ENCODE measurements at regions not wholly inside any gene's neighbourhood (a gene's known extent, or its start where the extent isn't known, plus 50 kb on each side); places are given as distances from the start of the nearest gene placed in this dataset.

DNA sequence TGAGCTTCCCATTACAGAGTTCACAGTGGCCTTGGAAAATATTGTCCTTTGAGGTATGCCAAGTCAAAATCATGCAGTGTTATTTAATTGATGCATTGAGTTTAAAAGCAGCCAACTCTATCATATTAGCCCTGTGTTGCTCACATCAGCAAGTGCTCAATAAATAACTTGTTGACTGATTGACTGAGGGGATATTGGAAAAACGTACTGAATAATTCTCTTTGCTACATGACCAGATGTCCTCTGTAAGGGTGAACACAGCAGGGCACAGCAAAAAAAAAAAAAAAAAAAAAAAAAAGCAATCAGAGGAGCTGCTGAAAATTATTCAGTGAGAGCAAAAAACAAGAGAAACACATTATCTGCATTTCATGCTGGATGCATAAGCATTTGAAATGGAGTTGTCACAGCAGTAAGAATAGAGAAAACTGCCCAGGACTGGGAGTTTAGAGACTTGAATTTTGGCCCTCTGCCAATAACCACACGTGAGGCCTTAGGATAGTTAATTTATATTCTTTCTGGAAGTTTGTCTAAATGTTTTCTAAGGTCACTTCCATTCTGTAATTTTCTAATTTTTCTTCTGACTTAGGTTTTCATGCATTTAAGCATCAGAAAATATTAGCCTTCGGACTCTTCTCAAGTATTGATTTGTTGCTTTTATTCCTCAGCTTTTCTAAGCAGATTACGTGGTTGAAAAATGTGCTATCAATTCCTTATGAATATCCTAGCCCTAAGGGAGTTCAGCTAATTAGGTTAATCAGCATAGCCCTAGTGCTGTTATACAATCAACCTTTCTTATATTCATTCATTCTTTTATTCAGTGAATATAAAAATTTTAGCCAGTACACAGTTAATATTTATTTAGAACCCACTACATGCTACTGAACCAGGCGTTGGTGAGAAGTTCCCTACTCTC lies 246.8 kb upstream of the STXBP5 start:
- TF ChIP-seq, protein P1, sequence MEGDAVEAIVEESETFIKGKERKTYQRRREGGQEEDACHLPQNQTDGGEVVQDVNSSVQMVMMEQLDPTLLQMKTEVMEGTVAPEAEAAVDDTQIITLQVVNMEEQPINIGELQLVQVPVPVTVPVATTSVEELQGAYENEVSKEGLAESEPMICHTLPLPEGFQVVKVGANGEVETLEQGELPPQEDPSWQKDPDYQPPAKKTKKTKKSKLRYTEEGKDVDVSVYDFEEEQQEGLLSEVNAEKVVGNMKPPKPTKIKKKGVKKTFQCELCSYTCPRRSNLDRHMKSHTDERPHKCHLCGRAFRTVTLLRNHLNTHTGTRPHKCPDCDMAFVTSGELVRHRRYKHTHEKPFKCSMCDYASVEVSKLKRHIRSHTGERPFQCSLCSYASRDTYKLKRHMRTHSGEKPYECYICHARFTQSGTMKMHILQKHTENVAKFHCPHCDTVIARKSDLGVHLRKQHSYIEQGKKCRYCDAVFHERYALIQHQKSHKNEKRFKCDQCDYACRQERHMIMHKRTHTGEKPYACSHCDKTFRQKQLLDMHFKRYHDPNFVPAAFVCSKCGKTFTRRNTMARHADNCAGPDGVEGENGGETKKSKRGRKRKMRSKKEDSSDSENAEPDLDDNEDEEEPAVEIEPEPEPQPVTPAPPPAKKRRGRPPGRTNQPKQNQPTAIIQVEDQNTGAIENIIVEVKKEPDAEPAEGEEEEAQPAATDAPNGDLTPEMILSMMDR (IDR thresholded peaks at IDR 0.05), result no peak

DNA sequence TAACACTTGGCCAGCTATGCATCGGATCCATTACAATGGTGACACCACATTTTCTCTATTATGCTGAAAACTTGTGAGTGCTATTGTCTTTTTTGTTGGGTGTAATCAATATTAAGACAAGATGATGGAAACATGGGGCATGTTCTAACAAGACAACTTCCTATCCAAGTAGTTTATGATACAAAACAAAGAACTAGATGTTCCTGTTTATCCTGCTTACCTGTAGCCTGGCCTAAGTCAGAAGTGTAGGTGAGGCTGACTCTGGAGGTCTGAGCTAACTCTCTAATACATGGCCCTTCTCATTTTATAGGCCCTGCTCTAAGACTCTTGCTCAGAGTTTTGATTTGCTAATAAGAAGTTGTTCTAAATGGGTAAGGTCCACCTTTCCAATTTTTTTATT lies 242.4 kb upstream of the STXBP5 start:
- TF ChIP-seq, protein P1 (IDR thresholded peaks at IDR 0.05), result no peak

DNA sequence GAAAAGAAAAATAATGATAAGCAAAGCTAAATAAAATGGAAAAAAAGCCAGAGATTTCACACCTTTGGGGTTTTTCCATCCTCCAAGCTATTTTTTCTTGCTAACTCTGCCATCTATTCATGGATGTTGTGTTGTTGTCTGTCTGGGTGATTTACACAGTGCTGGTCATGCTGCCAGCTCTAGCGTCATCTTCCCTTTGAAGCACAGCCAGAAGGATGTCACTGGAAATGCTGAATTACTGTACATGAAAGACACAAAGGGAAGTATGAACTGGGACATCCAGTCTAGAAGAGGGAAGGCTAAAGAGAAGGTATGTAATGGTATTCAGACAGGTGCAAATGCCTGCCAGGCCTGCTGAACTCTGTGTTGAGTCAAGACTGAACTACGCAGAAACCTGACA lies 241.9 kb upstream of the STXBP5 start:
- TF ChIP-seq, protein P1 (IDR thresholded peaks at IDR 0.05), result no peak

DNA sequence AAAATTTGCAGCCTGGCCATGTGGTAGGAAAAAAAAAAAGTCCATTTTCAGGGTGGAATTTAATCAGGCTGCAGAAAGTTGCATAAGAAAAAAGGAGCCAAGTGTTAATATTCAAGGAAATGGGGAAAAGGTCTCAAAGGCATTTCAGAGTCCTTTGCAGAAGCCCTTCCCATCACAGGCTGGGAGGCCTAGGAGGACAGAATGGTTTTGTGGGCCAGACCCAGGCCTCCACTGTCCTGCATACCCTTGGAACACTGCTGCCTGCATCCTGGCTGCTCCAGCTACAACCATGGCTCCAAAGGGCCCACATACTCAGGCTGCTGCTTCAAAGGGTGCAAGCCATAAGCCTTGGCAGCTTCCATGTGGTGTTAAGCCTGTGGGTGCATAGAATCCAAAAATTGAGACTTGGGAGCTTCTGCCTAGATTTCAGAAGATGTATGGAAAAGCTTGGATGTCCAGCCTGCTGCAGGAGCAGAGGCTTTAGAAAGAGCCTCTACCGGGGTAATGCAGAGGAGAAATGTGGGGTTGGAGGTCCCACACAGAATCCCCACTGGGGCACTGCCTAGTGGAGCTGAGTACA lies 239.0 kb upstream of the STXBP5 start:
- TF ChIP-seq, protein P1 (IDR thresholded peaks at IDR 0.05), result no peak

DNA sequence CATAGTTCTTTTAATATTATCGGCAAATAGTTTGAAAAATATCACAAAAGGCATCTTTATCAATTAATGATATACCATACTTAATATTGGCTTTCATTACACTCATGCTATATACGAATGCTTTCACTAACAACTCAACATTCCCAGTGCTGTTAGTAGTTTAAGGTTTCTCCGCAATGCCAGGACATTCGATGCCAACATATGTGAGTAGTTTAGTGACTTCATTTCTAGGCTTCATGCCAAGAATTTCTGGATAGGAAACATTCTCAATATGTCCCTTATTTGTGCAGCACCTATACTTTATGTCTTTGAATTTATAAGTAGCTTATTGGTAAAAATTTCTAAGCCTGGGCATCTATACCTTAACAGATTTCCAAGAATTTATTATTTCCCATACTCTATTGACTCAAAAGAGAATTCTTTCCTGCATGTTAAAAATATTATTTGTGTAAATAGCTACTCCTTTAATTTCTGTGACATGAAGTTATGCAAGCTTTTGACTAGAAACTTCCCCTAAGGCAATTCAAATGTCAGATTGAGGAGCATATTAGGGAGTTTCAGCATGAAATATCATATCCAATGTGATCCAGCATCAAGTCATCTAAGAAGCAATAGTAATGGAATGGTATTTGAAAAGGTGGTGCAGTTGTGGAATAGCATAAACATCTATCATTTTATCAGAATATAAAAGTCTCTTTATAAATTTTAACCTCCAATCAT lies 236.0 kb upstream of the STXBP5 start:
- TF ChIP-seq, protein P1 (IDR thresholded peaks at IDR 0.05), result no peak

DNA sequence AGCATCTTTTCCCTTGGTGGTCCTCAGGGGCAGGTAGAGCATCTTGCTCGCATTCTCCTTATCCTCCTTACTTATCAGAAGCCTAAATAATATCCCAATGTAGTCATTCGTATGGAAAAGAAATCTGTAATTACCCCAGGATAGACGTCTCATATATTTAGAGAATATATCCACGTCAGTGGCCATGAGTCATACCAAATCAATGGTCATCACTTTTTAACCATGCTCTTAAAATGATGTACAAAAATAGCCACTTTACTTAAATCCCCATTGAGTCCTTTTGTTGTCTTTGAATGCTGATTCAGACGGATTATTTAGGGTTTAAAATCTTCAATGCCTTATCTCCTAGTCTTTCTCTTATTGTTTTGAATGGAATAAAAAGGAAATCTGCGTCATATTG lies 231.7 kb upstream of the STXBP5 start:
- TF ChIP-seq, protein P1 (IDR thresholded peaks at IDR 0.05), result no peak

DNA sequence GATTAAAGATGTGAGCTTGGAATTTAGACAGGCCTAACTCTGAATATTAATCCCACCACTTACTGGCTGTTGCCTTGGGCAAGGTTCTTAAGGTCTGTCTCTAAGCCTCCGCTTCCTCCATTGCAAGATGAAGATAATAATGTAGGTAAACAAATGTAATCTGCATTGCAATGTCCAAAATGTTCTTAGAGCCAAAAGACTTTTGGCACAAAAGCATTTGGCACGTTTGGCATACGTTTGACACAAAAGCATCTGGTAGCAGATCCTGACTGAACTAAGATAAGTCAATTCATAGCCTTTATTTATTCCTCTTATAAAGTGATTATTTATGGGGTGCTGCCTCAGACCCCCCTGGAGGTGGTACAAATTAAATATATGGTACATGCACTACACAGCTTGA lies 229.9 kb upstream of the STXBP5 start:
- TF ChIP-seq, protein P1 (IDR thresholded peaks at IDR 0.05), result no peak
